ENCODE measurements at regions not wholly inside any gene's neighbourhood (a gene's known extent, or its start where the extent isn't known, plus 50 kb on each side); places are given as distances from the start of the nearest gene placed in this dataset.

- no peak for DNase-seq
Observed at GRCh38 chr15:97652700-97653167, 307.8 kb upstream of the ARRDC4 start.

GRCh38 chr15:97653896-97654295 lies 306.6 kb upstream of the ARRDC4 start:
- DNase-seq: no peak

GRCh38 chr15:97654481-97655076 lies 305.9 kb upstream of the ARRDC4 start:
- no peak for DNase-seq

GRCh38 chr15:97661796-97662195 lies 298.7 kb upstream of the ARRDC4 start:
- DNase-seq: no peak

GRCh38 chr15:97672586-97672985 lies 287.9 kb upstream of the ARRDC4 start:
- no peak for DNase-seq

GRCh38 chr15:97678656-97679055 lies 281.8 kb upstream of the ARRDC4 start:
- DNase-seq: no peak

- DNase-seq: no peak
Observed at GRCh38 chr15:97679106-97679688, 281.3 kb upstream of the ARRDC4 start.

- DNase-seq: no peak
Observed at GRCh38 chr15:97680606-97681220, 279.8 kb upstream of the ARRDC4 start.

- DNase-seq: no peak
Observed at GRCh38 chr15:97683831-97684230, 276.7 kb upstream of the ARRDC4 start.

- DNase-seq: no peak
Observed at GRCh38 chr15:97684249-97684648, 276.3 kb upstream of the ARRDC4 start.

- DNase-seq: no peak
Observed at GRCh38 chr15:97686324-97686723, 274.2 kb upstream of the ARRDC4 start.

- DNase-seq: no peak
Observed at GRCh38 chr15:97687654-97688053, 272.8 kb upstream of the ARRDC4 start.

GRCh38 chr15:97688177-97688576 lies 272.3 kb upstream of the ARRDC4 start:
- DNase-seq: no peak

- no peak for DNase-seq
Observed at GRCh38 chr15:97688886-97689285, 271.6 kb upstream of the ARRDC4 start.

- no peak for DNase-seq
Observed at GRCh38 chr15:97691078-97691477, 269.4 kb upstream of the ARRDC4 start.

- no peak for DNase-seq
Observed at GRCh38 chr15:97691799-97692198, 268.7 kb upstream of the ARRDC4 start.

- no peak for DNase-seq
Observed at GRCh38 chr15:97692301-97693015, 268.0 kb upstream of the ARRDC4 start.

GRCh38 chr15:97694456-97694855 lies 266.0 kb upstream of the ARRDC4 start:
- no peak for DNase-seq

GRCh38 chr15:97703400-97703799 lies 257.1 kb upstream of the ARRDC4 start:
- no peak for DNase-seq

GRCh38 chr15:97706059-97706458 lies 254.4 kb upstream of the ARRDC4 start:
- no peak for DNase-seq

GRCh38 chr15:97708252-97708651 lies 252.3 kb upstream of the ARRDC4 start:
- no peak for DNase-seq

GRCh38 chr15:97712530-97712929 lies 248.0 kb upstream of the ARRDC4 start:
- no peak for DNase-seq

GRCh38 chr15:97717806-97718205 lies 242.7 kb upstream of the ARRDC4 start:
- DNase-seq: no peak

- no peak for DNase-seq
Observed at GRCh38 chr15:97718509-97718908, 242.0 kb upstream of the ARRDC4 start.
